Fibroblast of lung (primary cell): ENCODE measurements at regions not wholly inside any gene's neighbourhood (a gene's known extent, or its start where the extent isn't known, plus 50 kb on each side); places are given as distances from the start of the nearest gene placed in this dataset.

ENCODE experiments used
- DNase-seq, 2 donors: peaks; one replicate each; pipeline versions ENCODE4 v3.0.0 to v3.0.0-alpha.2; 2010; ENCODE audit warnings: low read depth in 2 of 2
- H2AFZ ChIP-seq: 2 replicates; pipeline ENCODE4 v1.5.1; 2012; ENCODE audit warnings: low read length, control low read depth, inconsistent platforms
- H3K27ac ChIP-seq: 2 replicates; pipeline ENCODE4 v1.5.1; 2011; ENCODE audit warnings: low read length, control low read depth; ENCODE audit not compliant: insufficient read depth
- H3K27me3 ChIP-seq: 2 replicates; pipeline ENCODE4 v1.5.1; 2011; ENCODE audit warnings: mild to moderate bottlenecking, low read length; ENCODE audit not compliant: control insufficient read depth, insufficient read depth
- H3K36me3 ChIP-seq: 2 replicates; pipeline ENCODE4 v1.5.1; 2011; ENCODE audit warnings: low read length; ENCODE audit not compliant: control insufficient read depth, insufficient read depth
- H3K4me1 ChIP-seq: 2 replicates; pipeline ENCODE4 v1.5.1; 2011; ENCODE audit warnings: low read length; ENCODE audit not compliant: control insufficient read depth, insufficient read depth; ENCODE audit errors: extremely low read depth
- H3K4me2 ChIP-seq: 2 replicates; pipeline ENCODE4 v1.5.1; 2011; ENCODE audit warnings: low read length, control low read depth; ENCODE audit not compliant: insufficient read depth; ENCODE audit errors: extremely low read depth
- H3K4me3 ChIP-seq, 4 experiments: fragments of 200-600 bp in 1 of 4; sonication (generic) in 1 of 4; replicated peaks in 1 of 4; 2 replicates each; pipeline ENCODE4 v1.5.1; 2011 to 2016; ENCODE audit warnings: low read length in 4 of 4, low read depth in 3 of 4, mild to moderate bottlenecking in 3 of 4, control low read depth in 2 of 4, inconsistent platforms in 1 of 4, mixed read lengths in 1 of 4; ENCODE audit not compliant: insufficient read depth in 1 of 4; ENCODE audit errors: control extremely low read depth in 1 of 4
- H3K79me2 ChIP-seq: 2 replicates; pipeline ENCODE4 v1.5.1; 2012; ENCODE audit warnings: mild to moderate bottlenecking, low read length, inconsistent platforms; ENCODE audit not compliant: control insufficient read depth, insufficient read depth
- H3K9ac ChIP-seq: 2 replicates; pipeline ENCODE4 v1.5.1; 2011; ENCODE audit warnings: mild to moderate bottlenecking, low read length, control low read depth; ENCODE audit not compliant: insufficient read depth
- H3K9me3 ChIP-seq: 2 replicates; pipeline ENCODE4 v1.5.1; 2012; ENCODE audit warnings: low read depth, low read length; ENCODE audit not compliant: control insufficient read depth, insufficient read depth
- H4K20me1 ChIP-seq: 2 replicates; pipeline ENCODE4 v1.5.1; 2011; ENCODE audit warnings: low read length; ENCODE audit not compliant: control insufficient read depth, insufficient read depth; ENCODE audit errors: extremely low read depth
- CTCF ChIP-seq, 2 donors: IDR thresholded peaks in 1 of 2; conservative IDR thresholded peaks in 1 of 2; 1 replicate in 1 of 2; 2 replicates in 1 of 2; pipeline ENCODE4 v1.5.1; 2011 to 2012; ENCODE audit warnings: low read length in 2 of 2, control low read depth in 1 of 2, inconsistent platforms in 1 of 2, low read depth in 1 of 2, mild to moderate bottlenecking in 1 of 2
- EZH2 ChIP-seq: IDR thresholded peaks from 2 replicates; pipeline ENCODE4 v1.5.1; 2012; ENCODE audit warnings: low read length, control low read depth, mild to moderate bottlenecking; ENCODE audit errors: missing control alignments

DNA sequence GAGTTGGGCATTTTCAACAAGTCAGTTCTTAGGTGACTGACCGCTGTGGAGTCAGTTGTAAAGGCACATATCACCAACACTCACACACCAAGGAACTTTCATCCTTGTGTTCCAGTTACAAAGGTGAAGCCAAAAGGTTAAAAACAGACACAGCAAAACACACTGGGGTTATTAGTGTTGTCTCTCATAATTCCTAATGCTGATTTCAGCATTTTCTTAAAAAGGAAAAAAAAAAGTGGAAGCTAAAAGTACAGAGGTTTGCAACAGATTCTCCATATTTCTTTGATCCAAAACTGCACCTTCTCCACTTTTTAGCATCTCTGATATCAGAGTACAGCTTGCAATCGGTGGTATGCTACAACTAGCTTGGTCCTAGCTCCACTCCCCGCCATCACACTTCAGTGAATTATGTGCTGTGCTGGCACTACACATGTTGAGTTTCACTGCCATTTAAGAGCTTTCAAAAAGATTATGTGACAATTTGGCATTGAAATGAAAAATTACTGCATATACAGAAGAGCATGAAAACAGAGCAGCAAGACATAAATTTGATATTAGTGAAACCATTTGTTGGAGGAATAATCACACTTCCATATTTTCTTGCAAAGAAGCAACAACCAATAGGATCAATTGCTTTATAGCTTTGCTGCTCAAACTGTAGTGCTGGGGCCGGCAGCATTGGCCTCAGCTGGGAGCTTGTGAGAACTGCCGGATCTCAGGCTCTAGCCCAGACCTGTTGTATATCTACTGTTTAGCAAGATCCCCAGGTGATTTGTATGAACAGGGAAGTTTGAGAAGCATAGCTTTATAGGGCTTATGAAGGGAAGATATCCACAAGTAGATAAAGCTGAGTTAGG lies 62.3 kb upstream of the DAPL1 start:
- Histone ChIP-seq H3K4me2 (no peak overlapping the region), H3K9ac (no peak overlapping the region)
- no peak for DNase-seq

GRCh38 chr2:158733430-158733755 lies 61.7 kb upstream of the DAPL1 start:
- Histone ChIP-seq H3K9me3 (no peaks in the 10 kb centered on the region), H3K27ac (no peak overlapping the region), H2AFZ (no peak overlapping the region), H3K4me3 (no peak overlapping the region), H3K36me3 (no peaks in the 10 kb centered on the region), H4K20me1 (no peaks in the 10 kb centered on the region), H3K27me3 (peaks cover 7% of the 10 kb centered on the region), H3K4me1 (no peaks in the 10 kb centered on the region), H3K79me2 (no peaks in the 10 kb centered on the region), H3K9ac (no peak overlapping the region), H3K4me2 (no peak overlapping the region)
- peak in 1 of 2 donors; percentile 88 for DNase-seq
- TF ChIP-seq CTCF (conservative IDR thresholded peaks at IDR 0.05 in 1 of 2, IDR thresholded peaks at IDR 0.05 in 1 of 2; ENCODE audit: low read depth in 1 of 2, low read length in 2 of 2) (no peak), EZH2 (no peak)

More for the DNA sequence above, 62.3 kb upstream of the DAPL1 start:
- no peaks in the 10 kb centered on the region for H3K36me3 ChIP-seq
- H3K4me3 ChIP-seq: no peak overlapping the region
- no peak overlapping the region for H2AFZ ChIP-seq
- H3K9me3 ChIP-seq: no peaks in the 10 kb centered on the region
- H3K79me2 ChIP-seq: no peaks in the 10 kb centered on the region
- H3K27me3 ChIP-seq: peaks cover 7% of the 10 kb centered on the region
- no peaks in the 10 kb centered on the region for H3K4me1 ChIP-seq
- no peaks in the 10 kb centered on the region for H4K20me1 ChIP-seq
- no peak overlapping the region for H3K27ac ChIP-seq
- TF ChIP-seq CTCF (conservative IDR thresholded peaks at IDR 0.05 in 1 of 2, IDR thresholded peaks at IDR 0.05 in 1 of 2; ENCODE audit: low read depth in 1 of 2, low read length in 2 of 2) (no peak), EZH2 (no peak)

GRCh38 chr2:158734442-158734841 lies 60.7 kb upstream of the DAPL1 start:
- Histone ChIP-seq H3K9ac (no peak overlapping the region), H4K20me1 (no peaks in the 10 kb centered on the region), H3K36me3 (no peaks in the 10 kb centered on the region), H3K4me1 (no peaks in the 10 kb centered on the region), H3K27ac (no peak overlapping the region), H3K4me3 (no peak overlapping the region), H3K27me3 (peaks cover 7% of the 10 kb centered on the region), H3K79me2 (no peaks in the 10 kb centered on the region), H3K9me3 (no peaks in the 10 kb centered on the region), H2AFZ (no peak overlapping the region), H3K4me2 (no peak overlapping the region)
- TF ChIP-seq CTCF (conservative IDR thresholded peaks at IDR 0.05 in 1 of 2, IDR thresholded peaks at IDR 0.05 in 1 of 2; ENCODE audit: low read depth in 1 of 2, low read length in 2 of 2): no peak
- no peak for TF ChIP-seq EZH2
- no peak for DNase-seq
